Liver (tissue), 3 donors: ENCODE measurements at regions not wholly inside any gene's neighbourhood (a gene's known extent, or its start where the extent isn't known, plus 50 kb on each side); places are given as distances from the start of the nearest gene placed in this dataset.

ENCODE experiments used
- ATF3 ChIP-seq: IDR thresholded peaks from 2 replicates; pipeline ENCODE4 v1.6.1; 2016; ENCODE audit warnings: antibody characterized with exemption
- EGR1 ChIP-seq, 2 donors: IDR thresholded peaks; 2 replicates each; pipeline ENCODE4 v1.6.1; 2016 to 2018; ENCODE audit warnings: antibody characterized with exemption in 2 of 2, low read depth in 2 of 2
- GABPA ChIP-seq, 2 donors: IDR thresholded peaks in 1 of 2; conservative IDR thresholded peaks in 1 of 2; 2 replicates each; pipeline ENCODE4 v1.6.1; 2016; ENCODE audit warnings: antibody characterized with exemption in 2 of 2, mild to moderate bottlenecking in 1 of 2, moderate library complexity in 1 of 2
- RAD21 ChIP-seq, 2 donors: IDR thresholded peaks; 2 replicates each; pipeline ENCODE4 v1.6.1; 2016; ENCODE audit warnings: antibody characterized with exemption in 2 of 2, mild to moderate bottlenecking in 2 of 2
- RXRA ChIP-seq, 2 donors: IDR thresholded peaks; 2 replicates each; pipeline ENCODE4 v1.6.1; 2017 to 2018; ENCODE audit warnings: antibody characterized with exemption in 2 of 2, mild to moderate bottlenecking in 1 of 2
- SP1 ChIP-seq: IDR thresholded peaks from 2 replicates; pipeline ENCODE4 v1.6.1; 2018; ENCODE audit warnings: antibody characterized with exemption, mild to moderate bottlenecking
- YY1 ChIP-seq: IDR thresholded peaks from 2 replicates; pipeline ENCODE4 v1.6.1; 2016; ENCODE audit warnings: antibody characterized with exemption, mild to moderate bottlenecking
- TF ChIP-seq, protein P1 (sequence below): fragments of 150-350 bp; IDR thresholded peaks from 2 replicates; pipeline ENCODE4 v1.5.1; 2017; ENCODE audit warnings: improper control_type of control experiment, low read depth, low read length; ENCODE audit not compliant: missing input control
- donor health status: healthy.
- donor health status: healthy.

GRCh38 chrX:46209037-46209436 is 336.2 kb downstream of the ZNF674 start:
- TF ChIP-seq, protein P1, sequence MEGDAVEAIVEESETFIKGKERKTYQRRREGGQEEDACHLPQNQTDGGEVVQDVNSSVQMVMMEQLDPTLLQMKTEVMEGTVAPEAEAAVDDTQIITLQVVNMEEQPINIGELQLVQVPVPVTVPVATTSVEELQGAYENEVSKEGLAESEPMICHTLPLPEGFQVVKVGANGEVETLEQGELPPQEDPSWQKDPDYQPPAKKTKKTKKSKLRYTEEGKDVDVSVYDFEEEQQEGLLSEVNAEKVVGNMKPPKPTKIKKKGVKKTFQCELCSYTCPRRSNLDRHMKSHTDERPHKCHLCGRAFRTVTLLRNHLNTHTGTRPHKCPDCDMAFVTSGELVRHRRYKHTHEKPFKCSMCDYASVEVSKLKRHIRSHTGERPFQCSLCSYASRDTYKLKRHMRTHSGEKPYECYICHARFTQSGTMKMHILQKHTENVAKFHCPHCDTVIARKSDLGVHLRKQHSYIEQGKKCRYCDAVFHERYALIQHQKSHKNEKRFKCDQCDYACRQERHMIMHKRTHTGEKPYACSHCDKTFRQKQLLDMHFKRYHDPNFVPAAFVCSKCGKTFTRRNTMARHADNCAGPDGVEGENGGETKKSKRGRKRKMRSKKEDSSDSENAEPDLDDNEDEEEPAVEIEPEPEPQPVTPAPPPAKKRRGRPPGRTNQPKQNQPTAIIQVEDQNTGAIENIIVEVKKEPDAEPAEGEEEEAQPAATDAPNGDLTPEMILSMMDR, result no peak
- TF ChIP-seq GABPA (IDR thresholded peaks at IDR 0.05 in 1 of 2, conservative IDR thresholded peaks at IDR 0.05 in 1 of 2), result no peak
- TF ChIP-seq RXRA (IDR thresholded peaks at IDR 0.05), result no peak
- no peak for TF ChIP-seq RAD21 (IDR thresholded peaks at IDR 0.05)
- no peak for TF ChIP-seq YY1
- TF ChIP-seq EGR1 (IDR thresholded peaks at IDR 0.05; ENCODE audit: low read depth in 2 of 2), result no peak
- no peak for TF ChIP-seq SP1
- no peak for TF ChIP-seq ATF3
